ENCODE measurements at regions not wholly inside any gene's neighbourhood (a gene's known extent, or its start where the extent isn't known, plus 50 kb on each side); places are given as distances from the start of the nearest gene placed in this dataset.
"Not testable (repeated sequence)": the region's sequence is repeated elsewhere in the genome, so short reads cannot be mapped to it uniquely, and the experiment has no call there.

GRCh38 chr5:164119806-164120447, 614.5 kb downstream of the MAT2B start:
- no peak for DNase-seq (ENCODE audit: low read depth)

- DNase-seq (ENCODE audit: low read depth), result no peak
Observed at GRCh38 chr5:164127527-164127926, 622.1 kb downstream of the MAT2B start.

- DNase-seq (ENCODE audit: low read depth), result no peak
Observed at GRCh38 chr5:164132358-164132757, 626.9 kb downstream of the MAT2B start.

- DNase-seq (ENCODE audit: low read depth), result no peak
Observed at GRCh38 chr5:164137095-164137494, 631.7 kb downstream of the MAT2B start.

- no peak for DNase-seq (ENCODE audit: low read depth)
Observed at GRCh38 chr5:164139423-164139822, 634.0 kb downstream of the MAT2B start.

- no peak for DNase-seq (ENCODE audit: low read depth)
Observed at GRCh38 chr5:164145458-164145857, 640.0 kb downstream of the MAT2B start.

- no peak for DNase-seq (ENCODE audit: low read depth)
Observed at GRCh38 chr5:164146223-164146622, 640.8 kb downstream of the MAT2B start.

DNA sequence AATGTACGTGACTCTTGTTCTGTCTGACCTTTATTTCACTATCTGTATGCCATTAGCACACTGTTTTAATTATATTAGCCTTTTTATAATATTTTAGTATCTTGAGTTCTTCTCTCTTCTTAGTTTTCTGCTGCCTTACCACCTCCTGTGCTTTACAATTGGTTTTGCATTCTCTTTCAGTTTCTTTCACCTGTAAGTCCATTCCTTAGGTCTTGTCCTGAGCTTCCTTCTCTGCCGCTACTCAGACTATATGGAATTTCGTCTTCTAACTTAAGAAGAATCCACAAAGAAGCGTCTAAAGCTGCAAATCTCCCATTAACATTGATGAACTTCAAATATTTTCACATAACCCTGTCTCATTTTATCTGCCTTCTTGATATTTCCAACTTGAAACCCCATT, 642.9 kb downstream of the MAT2B start:
- no peak for DNase-seq (ENCODE audit: low read depth)

DNA sequence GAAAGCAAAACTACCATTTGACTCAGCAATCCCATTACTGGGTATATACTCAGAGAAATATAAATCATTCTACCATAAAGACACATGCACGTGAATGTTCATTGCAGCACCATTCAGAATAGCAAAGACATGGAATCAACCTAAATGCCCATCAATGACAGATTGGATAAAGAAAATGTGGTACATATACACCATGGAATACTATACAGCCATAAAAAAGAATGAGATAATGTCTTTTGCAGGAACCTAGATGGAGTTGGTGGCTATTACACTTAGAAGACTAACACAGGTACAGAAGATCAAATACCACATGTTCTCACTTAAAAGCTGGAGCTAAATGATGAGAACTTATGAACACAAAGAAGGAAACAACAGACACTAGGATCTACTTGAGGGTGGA, 647.1 kb downstream of the MAT2B start:
- not testable (repeated sequence) for DNase-seq (ENCODE audit: low read depth)

GRCh38 chr5:164153469-164154172, 648.2 kb downstream of the MAT2B start:
- no peak for DNase-seq (ENCODE audit: low read depth)

DNA sequence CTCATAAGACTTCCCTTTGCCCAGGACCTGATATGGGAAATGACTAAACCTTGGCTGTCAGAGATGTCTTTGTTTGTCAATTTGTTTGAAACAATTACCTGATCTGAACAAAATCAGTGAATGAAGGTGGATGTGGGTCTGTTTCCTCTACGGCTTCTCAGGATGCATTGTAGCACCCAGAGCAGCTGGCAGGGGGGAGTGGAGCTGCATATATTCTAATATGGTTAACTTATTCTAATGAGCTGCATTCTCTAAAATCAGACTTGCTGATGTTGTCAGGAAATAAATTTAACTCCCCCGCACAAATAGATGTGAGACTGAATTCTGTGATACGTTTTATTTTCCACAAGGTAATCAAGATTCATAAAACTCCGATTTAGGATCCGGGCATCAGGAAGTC, 665.4 kb downstream of the MAT2B start:
- DNase-seq (ENCODE audit: low read depth), result no peak

- DNase-seq (ENCODE audit: low read depth), result no peak
Observed at GRCh38 chr5:164175083-164175482, 669.7 kb downstream of the MAT2B start.

DNA sequence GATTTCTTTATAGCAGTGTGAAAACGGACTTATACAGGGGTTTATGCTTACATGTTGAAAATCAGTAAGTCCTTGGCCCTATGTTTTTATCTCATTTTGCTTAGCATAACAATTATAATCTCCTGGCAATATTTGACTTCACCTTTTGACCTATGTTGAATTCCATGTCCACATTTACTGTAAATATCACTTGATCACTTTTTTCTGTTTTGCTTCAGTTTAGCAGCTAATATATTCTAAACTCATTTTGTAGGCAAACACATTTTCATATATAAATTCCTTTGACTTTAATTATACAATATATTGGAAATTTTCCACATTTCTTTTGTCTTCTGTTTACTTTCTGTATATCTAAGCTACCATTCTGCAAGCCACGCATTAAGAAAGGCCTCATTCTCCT, 674.0 kb downstream of the MAT2B start:
- no peak for DNase-seq (ENCODE audit: low read depth)

- DNase-seq (ENCODE audit: low read depth), result no peak
Observed at GRCh38 chr5:164181604-164182003, 676.2 kb downstream of the MAT2B start.

- no peak for DNase-seq (ENCODE audit: low read depth)
Observed at GRCh38 chr5:164184158-164184557, 678.7 kb downstream of the MAT2B start.

DNA sequence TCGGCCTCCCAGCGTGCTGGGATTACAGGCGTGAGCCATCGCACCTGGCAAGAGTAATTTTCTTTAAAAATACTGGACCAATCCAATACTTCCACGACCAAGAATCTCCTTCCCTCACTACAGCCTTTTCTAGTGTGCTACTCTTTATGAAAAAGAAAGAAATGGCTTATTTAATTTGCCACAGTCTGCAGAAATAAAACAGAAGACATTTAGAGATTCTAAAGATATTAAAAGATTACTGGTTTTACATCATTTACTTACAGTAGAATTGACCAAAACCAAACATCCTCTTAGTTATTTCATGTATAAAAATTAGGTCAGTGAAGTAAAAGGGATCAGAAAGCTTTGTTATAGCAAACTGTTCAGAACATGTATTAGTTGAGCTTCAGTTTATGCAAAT, 679.6 kb downstream of the MAT2B start:
- no peak for DNase-seq (ENCODE audit: low read depth)

GRCh38 chr5:164186550-164186949, 681.1 kb downstream of the MAT2B start:
- no peak for DNase-seq (ENCODE audit: low read depth)

- DNase-seq (ENCODE audit: low read depth), result no peak
Observed at GRCh38 chr5:164187785-164188184, 682.4 kb downstream of the MAT2B start.

DNA sequence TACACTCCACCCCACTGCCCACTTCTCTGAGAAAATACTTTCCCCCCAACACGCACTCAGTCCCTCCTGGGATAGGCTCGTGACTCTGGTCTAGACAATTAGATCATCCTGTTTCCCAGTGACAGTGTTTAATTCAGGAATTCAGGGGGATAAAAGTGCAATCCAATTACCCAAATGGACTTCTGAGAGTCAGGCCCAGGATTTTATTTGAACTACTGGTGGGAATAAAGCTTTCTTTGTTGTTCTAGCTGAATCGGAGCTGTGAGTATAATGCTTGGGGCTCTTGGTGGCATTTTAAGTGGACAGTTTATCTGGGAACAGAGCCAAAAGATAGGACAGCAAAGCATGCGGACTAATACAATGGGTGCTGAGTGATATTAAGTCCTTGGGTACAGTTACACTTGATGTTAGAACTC, 683.3 kb downstream of the MAT2B start:
- DNase-seq (ENCODE audit: low read depth), result no peak

GRCh38 chr5:164191240-164191639, 685.8 kb downstream of the MAT2B start:
- no peak for DNase-seq (ENCODE audit: low read depth)

GRCh38 chr5:164202338-164202737, 696.9 kb downstream of the MAT2B start:
- no peak for DNase-seq (ENCODE audit: low read depth)

GRCh38 chr5:164203581-164204225, 698.3 kb downstream of the MAT2B start:
- no peak for DNase-seq (ENCODE audit: low read depth)

DNA sequence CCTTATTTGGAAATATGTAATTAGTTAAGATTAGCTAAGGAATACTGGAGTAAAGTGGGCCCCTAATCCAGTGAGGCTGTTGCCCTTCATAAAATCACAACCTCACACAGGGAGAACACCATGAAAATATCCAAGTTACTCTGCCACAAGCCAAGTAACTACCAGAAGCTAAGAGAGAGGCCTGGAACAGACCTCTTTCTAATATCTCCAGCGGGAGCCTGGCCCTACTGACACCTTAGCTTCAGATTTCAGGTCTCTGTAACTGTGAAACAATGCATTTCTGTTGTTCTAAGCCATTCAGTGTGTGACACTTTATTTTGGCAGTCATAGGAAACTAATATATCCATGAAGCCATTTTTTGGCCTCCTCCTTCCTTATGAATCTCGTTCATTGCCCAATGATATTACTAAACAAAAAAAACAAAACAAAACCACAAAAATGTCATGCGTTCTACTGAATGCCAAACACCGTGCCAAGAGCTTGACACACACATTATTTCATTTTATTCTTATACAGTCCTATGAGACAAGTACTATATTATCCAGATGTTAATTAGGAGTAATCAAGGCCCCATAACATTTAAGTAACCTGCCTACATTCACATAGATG, 699.0 kb downstream of the MAT2B start:
- no peak for DNase-seq (ENCODE audit: low read depth)

All from GM04504 (cell line).